ENCODE measurements at regions not wholly inside any gene's neighbourhood (a gene's known extent, or its start where the extent isn't known, plus 50 kb on each side); places are given as distances from the start of the nearest gene placed in this dataset.

DNA sequence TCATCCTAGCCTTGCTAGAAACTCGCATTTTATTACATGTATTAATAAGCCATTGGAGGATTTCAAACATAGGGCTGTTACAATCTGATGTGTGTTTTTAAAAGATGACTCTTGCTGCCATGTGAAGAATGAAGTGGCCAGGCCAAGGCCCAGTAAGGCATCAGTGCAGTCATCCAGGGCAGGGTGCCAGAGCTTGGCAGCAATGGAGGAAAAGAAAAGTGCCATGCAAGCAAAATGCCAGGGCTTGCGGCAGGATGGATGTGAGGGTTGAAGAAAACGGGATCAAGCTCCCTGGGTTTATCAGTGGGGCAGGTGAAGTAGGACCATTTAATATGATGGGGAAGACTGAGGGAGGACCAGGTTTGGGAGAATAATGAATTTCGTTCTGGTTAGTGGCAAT, 183.6 kb downstream of the MINAR1 start:
- H3K23ac ChIP-seq (ENCODE audit: insufficient read length, low read depth, low read length): no peak overlapping the region
- H2BK120ac ChIP-seq (ENCODE audit: low read depth, low read length, poor library complexity, severe bottlenecking): no peak overlapping the region
- H4K5ac ChIP-seq (ENCODE audit: insufficient read length, low read depth, low read length): no peak overlapping the region
- H3K56ac ChIP-seq (ENCODE audit: insufficient read length, low read depth, low read length): no peak overlapping the region
- H3K18ac ChIP-seq (ENCODE audit: insufficient read length, low read depth, low read length): no peak overlapping the region
- H4K8ac ChIP-seq (replicated peaks; ENCODE audit: insufficient read length, low read depth, low read length): no peak overlapping the region
- H4K20me1 ChIP-seq (ENCODE audit: control insufficient read depth, insufficient read depth, insufficient read length): no peaks in the 10 kb centered on the region
- no peaks in the 10 kb centered on the region for H3K79me1 ChIP-seq (ENCODE audit: insufficient read depth, low read depth, low read length, poor library complexity, severe bottlenecking)
- peaks cover 2% of the 10 kb centered on the region; the same call in 1 of the 2 replicates for H3K27me3 Mint-ChIP-seq (ENCODE audit: low read depth)
- no peak overlapping the region for H3K4ac ChIP-seq (ENCODE audit: low read depth, low read length)
- no peak overlapping the region for H3K4me3 Mint-ChIP-seq
- no peak overlapping the region for H3K9ac ChIP-seq (ENCODE audit: extremely low read depth, insufficient read length, low read length)
- no peak overlapping the region for H2AK5ac ChIP-seq (ENCODE audit: insufficient read length, low read length)
- TF ChIP-seq, protein P1, sequence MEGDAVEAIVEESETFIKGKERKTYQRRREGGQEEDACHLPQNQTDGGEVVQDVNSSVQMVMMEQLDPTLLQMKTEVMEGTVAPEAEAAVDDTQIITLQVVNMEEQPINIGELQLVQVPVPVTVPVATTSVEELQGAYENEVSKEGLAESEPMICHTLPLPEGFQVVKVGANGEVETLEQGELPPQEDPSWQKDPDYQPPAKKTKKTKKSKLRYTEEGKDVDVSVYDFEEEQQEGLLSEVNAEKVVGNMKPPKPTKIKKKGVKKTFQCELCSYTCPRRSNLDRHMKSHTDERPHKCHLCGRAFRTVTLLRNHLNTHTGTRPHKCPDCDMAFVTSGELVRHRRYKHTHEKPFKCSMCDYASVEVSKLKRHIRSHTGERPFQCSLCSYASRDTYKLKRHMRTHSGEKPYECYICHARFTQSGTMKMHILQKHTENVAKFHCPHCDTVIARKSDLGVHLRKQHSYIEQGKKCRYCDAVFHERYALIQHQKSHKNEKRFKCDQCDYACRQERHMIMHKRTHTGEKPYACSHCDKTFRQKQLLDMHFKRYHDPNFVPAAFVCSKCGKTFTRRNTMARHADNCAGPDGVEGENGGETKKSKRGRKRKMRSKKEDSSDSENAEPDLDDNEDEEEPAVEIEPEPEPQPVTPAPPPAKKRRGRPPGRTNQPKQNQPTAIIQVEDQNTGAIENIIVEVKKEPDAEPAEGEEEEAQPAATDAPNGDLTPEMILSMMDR (conservative IDR thresholded peaks at IDR 0.05): no peak
- no peak overlapping the region for H3K14ac ChIP-seq (ENCODE audit: insufficient read depth, low read length)
- H2BK15ac ChIP-seq (ENCODE audit: low read depth, low read length): no peak overlapping the region
- DNase-seq: no peak
- H3K27ac ChIP-seq (ENCODE audit: insufficient read length, low read depth, low read length): no peak overlapping the region
- H2AFZ ChIP-seq (ENCODE audit: low read length): no peak overlapping the region
- no peak overlapping the region for H3T11ph ChIP-seq (ENCODE audit: low read length)
- no peak overlapping the region for H2BK5ac ChIP-seq (ENCODE audit: insufficient read length, low read length)
- no peak overlapping the region for H3K27ac Mint-ChIP-seq
- H3K23me2 ChIP-seq (ENCODE audit: insufficient read length, low read depth, low read length, poor library complexity, severe bottlenecking): no peaks in the 10 kb centered on the region
- no peak overlapping the region for H4K91ac ChIP-seq (ENCODE audit: insufficient read length, low read depth, low read length)
- no peaks in the 10 kb centered on the region for H3K9me3 ChIP-seq (ENCODE audit: control insufficient read depth, low read depth, low read length)
- no peak overlapping the region for H2BK12ac ChIP-seq (ENCODE audit: insufficient read length, low read depth, low read length)
- H3K36me3 Mint-ChIP-seq (ENCODE audit: insufficient read depth in 1 of 3, low read depth in 3 of 3): no peaks in the 10 kb centered on the region
- H2BK20ac ChIP-seq (ENCODE audit: low read depth, low read length, poor library complexity, severe bottlenecking): no peak overlapping the region
- WGBS (ENCODE audit: extremely low coverage, insufficient read length, low lambda C conversion rate): no CpG with 5 or more reads among the region's 4 CpGs
- no peaks in the 10 kb centered on the region for H3K4me1 ChIP-seq (ENCODE audit: insufficient read depth, low read length)
- H3K4me2 ChIP-seq (ENCODE audit: insufficient read depth, insufficient read length, low read length): no peak overlapping the region
- H3K9me3 Mint-ChIP-seq: no peaks in the 10 kb centered on the region
- no peaks in the 10 kb centered on the region for H3K4me1 Mint-ChIP-seq
- no peaks in the 10 kb centered on the region for H3K79me2 ChIP-seq (ENCODE audit: insufficient read depth, low read length)
- no peaks in the 10 kb centered on the region; the same call in 1 of the 2 replicates for H3K27me3 ChIP-seq (ENCODE audit: insufficient read depth, low read length)
